DND-41 (cell line): ENCODE measurements at regions not wholly inside any gene's neighbourhood (a gene's known extent, or its start where the extent isn't known, plus 50 kb on each side); places are given as distances from the start of the nearest gene placed in this dataset.
"Not testable (repeated sequence)": the region's sequence is repeated elsewhere in the genome, so short reads cannot be mapped to it uniquely, and the experiment has no call there.

Experiments used
- CTCF ChIP-seq: IDR thresholded peaks from 2 replicates; pipeline ENCODE4 v1.5.1; 2012; ENCODE audit warnings: borderline replicate concordance, low read length, moderate library complexity, mild to moderate bottlenecking; ENCODE audit not compliant: poor library complexity, severe bottlenecking; ENCODE audit errors: extremely low read depth
- EZH2 ChIP-seq: IDR thresholded peaks from 3 replicates; pipeline ENCODE4 v1.6.1; 2012; ENCODE audit warnings: borderline replicate concordance, low read depth, mild to moderate bottlenecking, moderate library complexity, low read length, inconsistent platforms; ENCODE audit not compliant: severe bottlenecking

- TF ChIP-seq CTCF, EZH2: not testable (repeated sequence)
Observed at GRCh38 chr2:87317193-87317592, 295.5 kb upstream of the PLGLB1 start.
